ENCODE measurements at regions not wholly inside any gene's neighbourhood (a gene's known extent, or its start where the extent isn't known, plus 50 kb on each side); places are given as distances from the start of the nearest gene placed in this dataset.

GRCh38 chr4:71907782-71908181 lies 123.9 kb upstream of the GC start:
- TF ChIP-seq EZH2phosphoT487 (IDR thresholded peaks at IDR 0.05; ENCODE audit: insufficient read depth, low read depth): no peak
- no peak for TF ChIP-seq EZH2 (IDR thresholded peaks at IDR 0.05; ENCODE audit: insufficient read depth, poor library complexity, severe bottlenecking)
- Histone ChIP-seq H3F3A (ENCODE audit: insufficient read depth) (no peaks in the 10 kb centered on the region), H3K36me3 (ENCODE audit: low read depth) (no peaks in the 10 kb centered on the region), H3K27me3 (replicated peaks; ENCODE audit: insufficient read depth) (no peaks in the 10 kb centered on the region), H3K9ac (no peak overlapping the region), H3K9me2 (ENCODE audit: insufficient read depth) (no peaks in the 10 kb centered on the region), H4K20me1 (ENCODE audit: insufficient read depth) (no peaks in the 10 kb centered on the region), H3K27ac (no peak overlapping the region), H3K4me1 (ENCODE audit: insufficient read depth) (no peaks in the 10 kb centered on the region), H3K4me3 (no peak overlapping the region), H3K79me2 (ENCODE audit: insufficient read depth) (no peaks in the 10 kb centered on the region), H2AFZ (no peak overlapping the region), H3K9me3 (ENCODE audit: low read depth) (no peaks in the 10 kb centered on the region), H3K4me2 (ENCODE audit: unreplicated experiment) (no peak overlapping the region)
- in situ Hi-C loops (cut with MboI): no loop called here
- no peak for DNase-seq
- 13 to 16% methylated on average over 3 of the region's 3 CpGs for WGBS, 2 experiments (ENCODE audit: low coverage in 1 of 2, low lambda C conversion rate in 2 of 2, missing lambda C conversion rate in 2 of 2)

- in situ Hi-C loops (cut with MboI): no loop called here
- no peaks in the 10 kb centered on the region for H4K20me1 ChIP-seq (ENCODE audit: insufficient read depth)
- no peak overlapping the region for H3K4me2 ChIP-seq (ENCODE audit: unreplicated experiment)
These were observed 118.5 kb upstream of the NPFFR2 start for GRCh38 chr4:71913275-71913674.

GRCh38 chr4:71923070-71923469 lies 108.7 kb upstream of the NPFFR2 start:
- H3K4me2 ChIP-seq (ENCODE audit: unreplicated experiment): no peak overlapping the region
- no peak overlapping the region for H2AFZ ChIP-seq
- no peaks in the 10 kb centered on the region for H3K79me2 ChIP-seq (ENCODE audit: insufficient read depth)
- no peaks in the 10 kb centered on the region for H3K9me2 ChIP-seq (ENCODE audit: insufficient read depth)
- H3K9me3 ChIP-seq (ENCODE audit: low read depth): no peaks in the 10 kb centered on the region
- WGBS, 2 experiments (ENCODE audit: low coverage in 1 of 2, low lambda C conversion rate in 2 of 2, missing lambda C conversion rate in 2 of 2): 0 to 3% methylated on average over 1 of the region's 1 CpG
- H3F3A ChIP-seq (ENCODE audit: insufficient read depth): no peaks in the 10 kb centered on the region
- no peak overlapping the region for H3K9ac ChIP-seq
- DNase-seq: no peak
- H3K36me3 ChIP-seq (ENCODE audit: low read depth): no peaks in the 10 kb centered on the region
- in situ Hi-C loops (cut with MboI): no loop called here
- H3K27me3 ChIP-seq (replicated peaks; ENCODE audit: insufficient read depth): no peaks in the 10 kb centered on the region
- no peak overlapping the region for H3K27ac ChIP-seq
- TF ChIP-seq EZH2 (IDR thresholded peaks at IDR 0.05; ENCODE audit: insufficient read depth, poor library complexity, severe bottlenecking): no peak
- H3K4me1 ChIP-seq (ENCODE audit: insufficient read depth): no peaks in the 10 kb centered on the region
- no peak overlapping the region for H3K4me3 ChIP-seq
- no peaks in the 10 kb centered on the region for H4K20me1 ChIP-seq (ENCODE audit: insufficient read depth)

More at GRCh38 chr4:71913275-71913674, 118.5 kb upstream of the NPFFR2 start:
- Histone ChIP-seq H3K27me3 (replicated peaks; ENCODE audit: insufficient read depth) (no peaks in the 10 kb centered on the region), H3K79me2 (ENCODE audit: insufficient read depth) (no peaks in the 10 kb centered on the region), H3K36me3 (ENCODE audit: low read depth) (no peaks in the 10 kb centered on the region), H3K4me3 (no peak overlapping the region), H3K9me3 (ENCODE audit: low read depth) (no peaks in the 10 kb centered on the region), H3K27ac (no peak overlapping the region), H3K9me2 (ENCODE audit: insufficient read depth) (no peaks in the 10 kb centered on the region), H3K9ac (no peak overlapping the region), H2AFZ (no peak overlapping the region), H3K4me1 (ENCODE audit: insufficient read depth) (no peaks in the 10 kb centered on the region), H3F3A (ENCODE audit: insufficient read depth) (no peaks in the 10 kb centered on the region)
- no peak for DNase-seq
- TF ChIP-seq EZH2 (IDR thresholded peaks at IDR 0.05; ENCODE audit: insufficient read depth, poor library complexity, severe bottlenecking) (no peak), EZH2phosphoT487 (IDR thresholded peaks at IDR 0.05; ENCODE audit: insufficient read depth, low read depth) (no peak)
- WGBS, 2 experiments (ENCODE audit: low coverage in 1 of 2, low lambda C conversion rate in 2 of 2, missing lambda C conversion rate in 2 of 2): 22 to 27% methylated on average over 2 of the region's 2 CpGs

- no peaks in the 10 kb centered on the region for H3K79me2 ChIP-seq (ENCODE audit: insufficient read depth)
- H3F3A ChIP-seq (ENCODE audit: insufficient read depth): no peaks in the 10 kb centered on the region
- no peak overlapping the region for H3K9ac ChIP-seq
- no peaks in the 10 kb centered on the region for H3K27me3 ChIP-seq (replicated peaks; ENCODE audit: insufficient read depth)
- no peaks in the 10 kb centered on the region for H3K4me1 ChIP-seq (ENCODE audit: insufficient read depth)
- no peaks in the 10 kb centered on the region for H3K36me3 ChIP-seq (ENCODE audit: low read depth)
- H4K20me1 ChIP-seq (ENCODE audit: insufficient read depth): no peaks in the 10 kb centered on the region
- DNase-seq: no peak
- H3K27ac ChIP-seq: no peak overlapping the region
- no peak overlapping the region for H3K4me2 ChIP-seq (ENCODE audit: unreplicated experiment)
- TF ChIP-seq EZH2phosphoT487 (IDR thresholded peaks at IDR 0.05; ENCODE audit: insufficient read depth, low read depth): no peak
- no peak for TF ChIP-seq EZH2 (IDR thresholded peaks at IDR 0.05; ENCODE audit: insufficient read depth, poor library complexity, severe bottlenecking)
- in situ Hi-C loops (cut with MboI): no loop called here
- no peaks in the 10 kb centered on the region for H3K9me3 ChIP-seq (ENCODE audit: low read depth)
- H3K9me2 ChIP-seq (ENCODE audit: insufficient read depth): no peaks in the 10 kb centered on the region
- no peak overlapping the region for H2AFZ ChIP-seq
- no peak overlapping the region for H3K4me3 ChIP-seq
- 3 to 12% methylated on average over 1 of the region's 1 CpG for WGBS, 2 experiments (ENCODE audit: low coverage in 1 of 2, low lambda C conversion rate in 2 of 2, missing lambda C conversion rate in 2 of 2)
These were observed 101.3 kb upstream of the NPFFR2 start for GRCh38 chr4:71930459-71930858.

- H3K27me3 ChIP-seq (replicated peaks; ENCODE audit: insufficient read depth): no peaks in the 10 kb centered on the region
- 13 to 18% methylated on average over 3 of the region's 3 CpGs for WGBS, 2 experiments (ENCODE audit: low coverage in 1 of 2, low lambda C conversion rate in 2 of 2, missing lambda C conversion rate in 2 of 2)
- H3K27ac ChIP-seq: no peak overlapping the region
- in situ Hi-C loops (cut with MboI): no loop called here
- H3F3A ChIP-seq (ENCODE audit: insufficient read depth): no peaks in the 10 kb centered on the region
- no peak overlapping the region for H3K9ac ChIP-seq
- no peak overlapping the region for H2AFZ ChIP-seq
- no peak for TF ChIP-seq EZH2 (IDR thresholded peaks at IDR 0.05; ENCODE audit: insufficient read depth, poor library complexity, severe bottlenecking)
- TF ChIP-seq EZH2phosphoT487 (IDR thresholded peaks at IDR 0.05; ENCODE audit: insufficient read depth, low read depth): no peak
- H3K4me2 ChIP-seq (ENCODE audit: unreplicated experiment): no peak overlapping the region
- H3K9me2 ChIP-seq (ENCODE audit: insufficient read depth): no peaks in the 10 kb centered on the region
- H3K79me2 ChIP-seq (ENCODE audit: insufficient read depth): no peaks in the 10 kb centered on the region
- no peaks in the 10 kb centered on the region for H3K9me3 ChIP-seq (ENCODE audit: low read depth)
- no peaks in the 10 kb centered on the region for H3K4me1 ChIP-seq (ENCODE audit: insufficient read depth)
- no peak overlapping the region for H3K4me3 ChIP-seq
- DNase-seq: peak; percentile 16
- H3K36me3 ChIP-seq (ENCODE audit: low read depth): no peaks in the 10 kb centered on the region
- H4K20me1 ChIP-seq (ENCODE audit: insufficient read depth): no peaks in the 10 kb centered on the region
These were observed 98.9 kb upstream of the NPFFR2 start for GRCh38 chr4:71932941-71933340.
